Endothelial cell of umbilical vein (primary cell): ENCODE measurements at regions not wholly inside any gene's neighbourhood (a gene's known extent, or its start where the extent isn't known, plus 50 kb on each side); places are given as distances from the start of the nearest gene placed in this dataset.

ENCODE experiments used
- BruUV-seq: library from RNA; stranded (reverse); fragments of 400-500 nt; replicated peaks from 2 replicates; lab custom pipeline; 2021; lab: Mats Ljungman, UMichigan
- CTCF ChIA-PET: fragments of 300-600, 350-600 bp; sonication (Branson Sonifier 250); formaldehyde crosslinking; loops from one replicate; lab custom pipeline; 2021; ENCODE audit warnings: antibody characterized with exemption, inconsistent platforms; lab: Charles Lee
- POLR2A ChIA-PET: fragments of 300-600, 350-600 bp; sonication (Branson Sonifier 250); formaldehyde crosslinking; loops from one replicate; lab custom pipeline; 2021; ENCODE audit warnings: antibody characterized with exemption, inconsistent platforms; lab: Charles Lee
- DNase-seq: peaks from one replicate; pipeline ENCODE4 v3.0.0-alpha.2; 2011; ENCODE audit warnings: low read depth, low spot score
- FAIRE-seq: peaks from 2 replicates; lab custom pipeline; 2011; peaks lifted over from hg19 to GRCh38; lab: Jason Lieb, UNC
- H2AFZ ChIP-seq: 2 replicates; pipeline ENCODE4 v1.6.0; 2012; ENCODE audit warnings: low read depth, low read length, control low read depth, inconsistent platforms
- H3K27ac ChIP-seq: 2 replicates; pipeline ENCODE4 v1.5.1; 2011; ENCODE audit warnings: low read depth, mild to moderate bottlenecking, control low read depth, low read length, moderate library complexity; ENCODE audit not compliant: insufficient read depth
- H3K27me3 ChIP-seq, 2 experiments: 2 replicates each; pipeline versions ENCODE4 v1.6.0 to v1.6.1; 2011; ENCODE audit warnings: low read length in 2 of 2, mixed read lengths in 1 of 2; ENCODE audit not compliant: control insufficient read depth in 2 of 2, insufficient read depth in 2 of 2
- H3K36me3 ChIP-seq, 2 experiments: 2 replicates in 1 of 2; 3 replicates in 1 of 2; pipeline ENCODE4 v1.5.1; 2011; ENCODE audit warnings: low read length in 2 of 2, mild to moderate bottlenecking in 1 of 2, moderate library complexity in 1 of 2; ENCODE audit not compliant: control insufficient read depth in 2 of 2, insufficient read depth in 2 of 2; ENCODE audit errors: extremely low read depth in 1 of 2
- H3K4me1 ChIP-seq: 3 replicates; pipeline ENCODE4 v1.5.1; 2011; ENCODE audit warnings: mild to moderate bottlenecking, low read length; ENCODE audit not compliant: control insufficient read depth, insufficient read depth; ENCODE audit errors: extremely low read depth
- H3K4me2 ChIP-seq: 2 replicates; pipeline ENCODE4 v1.6.1; 2011; ENCODE audit warnings: low read length, control low read depth, mixed read lengths; ENCODE audit not compliant: insufficient read depth
- H3K4me3 ChIP-seq, 3 experiments: fragments of 200-600 bp in 1 of 3; sonication (generic), shearing (Covaris generic) in 1 of 3; replicated peaks in 1 of 3; 2 replicates each; pipeline ENCODE4 v1.5.1; 2011 to 2016; ENCODE audit warnings: control low read depth in 3 of 3, low read length in 3 of 3, mild to moderate bottlenecking in 2 of 3, inconsistent platforms in 1 of 3, low read depth in 1 of 3, moderate library complexity in 1 of 3; ENCODE audit not compliant: insufficient read depth in 1 of 3
- H3K79me2 ChIP-seq: 2 replicates; pipeline ENCODE4 v1.6.0; 2012; ENCODE audit warnings: low read length, inconsistent platforms; ENCODE audit not compliant: control insufficient read depth, insufficient read depth
- H3K9ac ChIP-seq: replicated peaks from 2 replicates; pipeline ENCODE3; 2011; ENCODE audit warnings: low read length, control low read depth; ENCODE audit not compliant: insufficient read depth; ENCODE audit errors: extremely low read depth
- H3K9me1 ChIP-seq: replicated peaks from 3 replicates; pipeline ENCODE4 v1.6.0; 2011; ENCODE audit warnings: mild to moderate bottlenecking, low read length; ENCODE audit not compliant: control insufficient read depth, insufficient read depth; ENCODE audit errors: extremely low read depth
- H3K9me3 ChIP-seq: replicated peaks from 2 replicates; pipeline ENCODE4 v1.5.1; 2012; ENCODE audit warnings: low read length, inconsistent platforms; ENCODE audit not compliant: control insufficient read depth, insufficient read depth
- H4K20me1 ChIP-seq: replicated peaks from 2 replicates; pipeline ENCODE3; 2011; ENCODE audit warnings: mild to moderate bottlenecking, low read length; ENCODE audit not compliant: control insufficient read depth, insufficient read depth; ENCODE audit errors: extremely low read depth
- CTCF ChIP-seq, 2 donors: IDR thresholded peaks; 1 replicate in 1 of 2; 2 replicates in 1 of 2; pipeline ENCODE4 v1.5.1; 2011; ENCODE audit warnings: low read length in 2 of 2, mild to moderate bottlenecking in 2 of 2, moderate library complexity in 2 of 2, control low read depth in 1 of 2, inconsistent platforms in 1 of 2, low read depth in 1 of 2; ENCODE audit not compliant: insufficient read depth in 1 of 2; ENCODE audit errors: extremely low read depth in 1 of 2
- EZH2 ChIP-seq: IDR thresholded peaks from 2 replicates; pipeline ENCODE4 v1.6.1; 2012; ENCODE audit warnings: borderline replicate concordance, low read depth, mild to moderate bottlenecking, moderate library complexity, low read length, inconsistent platforms; ENCODE audit not compliant: severe bottlenecking
- FOS ChIP-seq: IDR thresholded peaks from 2 replicates; pipeline ENCODE4 v1.6.1; 2011; ENCODE audit warnings: mild to moderate bottlenecking, low read length, moderate library complexity, borderline replicate concordance; ENCODE audit not compliant: insufficient read depth
- GATA2 ChIP-seq: IDR thresholded peaks from 2 replicates; pipeline ENCODE4 v1.7.0; 2011; ENCODE audit warnings: low read depth, mild to moderate bottlenecking, moderate library complexity, mixed read lengths, low read length; ENCODE audit not compliant: insufficient read length, insufficient read depth
- MAX ChIP-seq: IDR thresholded peaks from 2 replicates; pipeline ENCODE4 v1.6.1; 2011; ENCODE audit not compliant: insufficient read depth, insufficient read length
- MYC ChIP-seq: IDR thresholded peaks from one replicate; pipeline ENCODE4 v1.6.1; 2011; ENCODE audit warnings: mild to moderate bottlenecking, low read depth, low read length
- POLR2A ChIP-seq: IDR thresholded peaks from 2 replicates; pipeline ENCODE4 v1.6.1; 2012; ENCODE audit warnings: low read depth, mild to moderate bottlenecking, control low read depth, low read length
- dilution Hi-C: fragments of 300-500 bp; cut with MboI; formaldehyde crosslinking; loops from one replicate; pipeline ENCODE4 v1.15.0; 2019; ENCODE audit warnings: low sequenced_read_pairs; ENCODE audit not compliant: extremely low pct_ligation_motif_present
- intact Hi-C: fragments of 100-400 bp; cut with micrococcal nuclease; formaldehyde crosslinking; loops from one replicate; pipeline ENCODE4 v1.10.0; 2022

GRCh38 chr2:37832590-37833197, 92.4 kb upstream of the RMDN2 start:
- POLR2A ChIA-PET: interaction anchor here (0.5 to 1.4 kb wide), 5 partner anchors 200 to 494 kb away, joined by 3 to 6 read pairs (median 4); no protein-coding TSS in a partner anchor
- Histone ChIP-seq H3K9me3 (no peaks in the 10 kb centered on the region), H3K4me1 (peaks cover 30% of the 10 kb centered on the region)

More at GRCh38 chr2:37832590-37833197, 92.4 kb upstream of the RMDN2 start:
- peak; percentile 85 for DNase-seq
- dilution Hi-C loops (no loop called here), intact Hi-C loops (loop anchor here (1.0 to 5.0 kb wide), 6 partner anchors 20 to 436 kb away; no protein-coding TSS in a partner anchor)
- no peak overlapping the region for H3K27ac ChIP-seq
- no peak overlapping the region for H3K4me2 ChIP-seq
- no peak overlapping the region for H3K9ac ChIP-seq
- no peaks in the 10 kb centered on the region for H4K20me1 ChIP-seq
- FAIRE-seq: peak; percentile 81
- H2AFZ ChIP-seq: peak overlapping the region; percentile 56
- peak; percentile 71 to 77 for TF ChIP-seq CTCF (IDR thresholded peaks at IDR 0.05; ENCODE audit: extremely low read depth in 1 of 2, insufficient read depth in 1 of 2, low read depth in 1 of 2, low read length in 2 of 2)
- no peak for TF ChIP-seq MAX
- TF ChIP-seq GATA2: peak; percentile 28
- no peak for TF ChIP-seq POLR2A
- TF ChIP-seq MYC: no peak
- no peak for TF ChIP-seq FOS
- no peak for TF ChIP-seq EZH2
- H3K27me3 ChIP-seq: no peaks in the 10 kb centered on the region
- CTCF ChIA-PET: interaction anchor here (0.5 to 11.5 kb wide), 88 partner anchors 8 to 668 kb away, joined by 3 to 506 read pairs (median 5); partner anchors contain the start of gene CDC42EP3
- no TSS peak for BruUV-seq
- no peaks in the 10 kb centered on the region for H3K9me1 ChIP-seq
- no peak overlapping the region for H3K4me3 ChIP-seq
- H3K36me3 ChIP-seq: no peaks in the 10 kb centered on the region
- H3K79me2 ChIP-seq: no peaks in the 10 kb centered on the region
